ENCODE measurements at regions not wholly inside any gene's neighbourhood (a gene's known extent, or its start where the extent isn't known, plus 50 kb on each side); places are given as distances from the start of the nearest gene placed in this dataset.

DNA sequence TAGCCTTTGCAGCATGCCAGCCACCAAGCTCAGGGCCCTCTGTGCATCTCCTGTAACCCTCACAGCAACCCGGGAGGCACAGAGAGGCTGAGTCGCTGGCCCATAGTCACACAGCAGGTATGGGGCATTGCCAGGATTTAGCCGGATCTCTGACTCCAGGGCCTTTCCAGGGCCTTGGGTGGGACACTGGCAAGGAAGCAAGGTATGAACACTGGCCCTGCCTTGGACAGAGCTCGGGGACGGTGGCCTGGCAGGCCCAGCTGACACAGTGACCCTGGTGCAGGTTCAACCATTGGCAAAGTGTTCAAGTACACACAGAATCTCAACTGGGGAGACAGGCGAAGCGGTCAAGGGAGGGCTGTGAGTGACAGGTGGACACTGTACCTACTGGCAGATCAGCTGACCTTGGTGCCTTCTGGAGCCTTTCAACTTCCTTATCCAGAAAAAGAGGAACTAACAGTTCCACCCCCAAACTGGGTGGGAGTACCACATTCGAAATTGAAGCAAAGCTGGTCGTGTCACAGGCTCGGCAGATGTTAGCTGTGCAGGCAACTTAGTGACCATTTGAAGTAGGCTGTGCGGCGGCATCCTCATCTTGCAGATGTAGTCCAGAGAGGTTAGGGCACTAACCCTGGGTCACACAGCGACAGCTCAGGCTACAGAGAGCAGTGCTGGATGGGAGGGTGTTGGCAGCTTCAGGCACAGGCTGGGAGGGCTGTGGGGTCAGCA is 287.4 kb downstream of the SEC14L1 start:
- Histone ChIP-seq H3K4me1 (peaks cover 52 to 63% of the 10 kb centered on the region in 2 donors), H3K4me3 (no peak overlapping the region)
- no peak for TF ChIP-seq POLR2A (IDR thresholded peaks at IDR 0.05)
- TF ChIP-seq, protein P1, sequence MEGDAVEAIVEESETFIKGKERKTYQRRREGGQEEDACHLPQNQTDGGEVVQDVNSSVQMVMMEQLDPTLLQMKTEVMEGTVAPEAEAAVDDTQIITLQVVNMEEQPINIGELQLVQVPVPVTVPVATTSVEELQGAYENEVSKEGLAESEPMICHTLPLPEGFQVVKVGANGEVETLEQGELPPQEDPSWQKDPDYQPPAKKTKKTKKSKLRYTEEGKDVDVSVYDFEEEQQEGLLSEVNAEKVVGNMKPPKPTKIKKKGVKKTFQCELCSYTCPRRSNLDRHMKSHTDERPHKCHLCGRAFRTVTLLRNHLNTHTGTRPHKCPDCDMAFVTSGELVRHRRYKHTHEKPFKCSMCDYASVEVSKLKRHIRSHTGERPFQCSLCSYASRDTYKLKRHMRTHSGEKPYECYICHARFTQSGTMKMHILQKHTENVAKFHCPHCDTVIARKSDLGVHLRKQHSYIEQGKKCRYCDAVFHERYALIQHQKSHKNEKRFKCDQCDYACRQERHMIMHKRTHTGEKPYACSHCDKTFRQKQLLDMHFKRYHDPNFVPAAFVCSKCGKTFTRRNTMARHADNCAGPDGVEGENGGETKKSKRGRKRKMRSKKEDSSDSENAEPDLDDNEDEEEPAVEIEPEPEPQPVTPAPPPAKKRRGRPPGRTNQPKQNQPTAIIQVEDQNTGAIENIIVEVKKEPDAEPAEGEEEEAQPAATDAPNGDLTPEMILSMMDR (IDR thresholded peaks at IDR 0.05): no peak

DNA sequence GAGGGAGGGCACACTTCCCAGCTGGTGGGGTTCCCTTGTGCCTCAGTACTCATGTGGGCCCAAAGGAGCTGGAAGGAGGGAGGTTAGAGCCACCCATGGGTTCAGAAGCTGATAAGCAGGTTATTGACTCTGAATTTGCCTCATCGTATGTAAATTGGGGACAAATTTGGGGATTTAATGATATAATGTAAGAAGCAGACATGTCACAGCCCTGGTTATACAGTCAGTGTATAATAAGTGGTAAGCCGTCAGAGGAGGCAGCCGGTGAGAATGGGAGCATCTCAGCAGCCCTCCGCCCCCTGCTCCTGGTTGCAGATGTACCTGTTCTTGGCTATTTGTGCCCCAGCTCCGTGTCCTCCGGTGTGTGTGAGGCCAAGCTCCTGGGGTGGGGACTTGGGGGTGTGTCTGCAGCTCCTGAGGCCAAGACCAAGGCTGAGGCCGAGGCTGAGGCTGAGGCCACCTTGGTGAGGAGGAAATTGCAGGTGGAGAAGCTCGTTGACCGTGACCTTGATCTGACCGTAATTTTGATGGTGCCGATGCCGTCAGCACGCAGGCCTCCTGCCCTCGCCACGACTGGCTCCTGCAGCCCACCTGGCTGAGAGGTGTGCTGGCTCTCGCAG is 288.1 kb downstream of the SEC14L1 start:
- peak overlapping the region; percentile 92 to 97 for H3K27ac ChIP-seq
- no peaks in the 10 kb centered on the region for H3K36me3 ChIP-seq
- intact Hi-C loops (cut with DNase I; ENCODE audit: low total_unique reads): loop anchor here (5.0 kb wide), 1 partner anchor 102 kb away; no protein-coding TSS in a partner anchor
- H3K4me1 ChIP-seq: peaks cover 59 to 69% of the 10 kb centered on the region in 2 donors
- H3K9me3 ChIP-seq: no peaks in the 10 kb centered on the region
- no peaks in the 10 kb centered on the region for H3K27me3 ChIP-seq
- H3K4me3 ChIP-seq: no peak overlapping the region
- DNase-seq: no peak
- TF ChIP-seq POLR2A (IDR thresholded peaks at IDR 0.05): no peak
- TF ChIP-seq, protein P1 (IDR thresholded peaks at IDR 0.05): no peak

More for the DNA sequence above, 287.4 kb downstream of the SEC14L1 start:
- H3K9me3 ChIP-seq: no peaks in the 10 kb centered on the region
- no peaks in the 10 kb centered on the region for H3K36me3 ChIP-seq
- DNase-seq: no peak
- H3K27ac ChIP-seq: peak overlapping the region; percentile 92 to 97
- intact Hi-C loops (cut with DNase I; ENCODE audit: low total_unique reads): loop anchor here (5.0 kb wide), 1 partner anchor 101 kb away; no protein-coding TSS in a partner anchor
- H3K27me3 ChIP-seq: no peaks in the 10 kb centered on the region

DNA sequence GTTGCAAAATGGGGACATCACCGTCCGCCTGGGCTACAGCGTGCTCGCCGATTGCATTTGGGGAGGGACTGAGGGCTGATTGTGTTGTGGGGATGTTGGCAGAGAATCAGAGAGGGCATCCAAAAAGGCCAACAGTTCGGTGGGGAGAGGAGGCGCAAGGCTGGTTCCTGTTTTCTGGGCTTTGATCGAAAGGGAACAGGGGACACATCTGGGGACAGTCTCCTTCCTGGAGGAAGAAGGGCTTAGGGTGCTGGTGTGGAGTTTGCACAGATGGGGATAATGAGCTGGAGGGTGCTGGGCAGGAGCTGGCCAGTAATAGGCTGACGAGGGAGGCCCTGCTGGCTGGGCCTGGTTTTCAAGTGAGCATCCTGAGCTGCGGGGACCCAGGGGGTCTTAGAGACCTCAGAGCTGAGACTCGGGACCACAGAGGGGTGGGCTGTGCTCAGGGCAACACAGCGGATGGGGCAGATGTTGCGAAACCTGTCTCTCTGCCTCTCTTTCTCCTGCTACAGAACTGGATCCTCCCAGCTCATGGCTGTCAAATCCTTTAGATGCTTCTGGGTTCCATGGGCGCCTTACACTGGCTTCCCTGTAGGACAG is 288.7 kb downstream of the SEC14L1 start:
- no peak for DNase-seq
- TF ChIP-seq POLR2A (IDR thresholded peaks at IDR 0.05): no peak
- TF ChIP-seq, protein P1 (IDR thresholded peaks at IDR 0.05): no peak
- intact Hi-C loops (cut with DNase I; ENCODE audit: low total_unique reads): loop anchor here (5.0 kb wide), 1 partner anchor 102 kb away; no protein-coding TSS in a partner anchor
- H3K4me1 ChIP-seq: peaks cover 58 to 70% of the 10 kb centered on the region in 2 donors
- H3K36me3 ChIP-seq: no peaks in the 10 kb centered on the region
- no peak overlapping the region for H3K4me3 ChIP-seq
- H3K9me3 ChIP-seq: no peaks in the 10 kb centered on the region
- peak overlapping the region; percentile 92 to 97 for H3K27ac ChIP-seq
- no peaks in the 10 kb centered on the region for H3K27me3 ChIP-seq

DNA sequence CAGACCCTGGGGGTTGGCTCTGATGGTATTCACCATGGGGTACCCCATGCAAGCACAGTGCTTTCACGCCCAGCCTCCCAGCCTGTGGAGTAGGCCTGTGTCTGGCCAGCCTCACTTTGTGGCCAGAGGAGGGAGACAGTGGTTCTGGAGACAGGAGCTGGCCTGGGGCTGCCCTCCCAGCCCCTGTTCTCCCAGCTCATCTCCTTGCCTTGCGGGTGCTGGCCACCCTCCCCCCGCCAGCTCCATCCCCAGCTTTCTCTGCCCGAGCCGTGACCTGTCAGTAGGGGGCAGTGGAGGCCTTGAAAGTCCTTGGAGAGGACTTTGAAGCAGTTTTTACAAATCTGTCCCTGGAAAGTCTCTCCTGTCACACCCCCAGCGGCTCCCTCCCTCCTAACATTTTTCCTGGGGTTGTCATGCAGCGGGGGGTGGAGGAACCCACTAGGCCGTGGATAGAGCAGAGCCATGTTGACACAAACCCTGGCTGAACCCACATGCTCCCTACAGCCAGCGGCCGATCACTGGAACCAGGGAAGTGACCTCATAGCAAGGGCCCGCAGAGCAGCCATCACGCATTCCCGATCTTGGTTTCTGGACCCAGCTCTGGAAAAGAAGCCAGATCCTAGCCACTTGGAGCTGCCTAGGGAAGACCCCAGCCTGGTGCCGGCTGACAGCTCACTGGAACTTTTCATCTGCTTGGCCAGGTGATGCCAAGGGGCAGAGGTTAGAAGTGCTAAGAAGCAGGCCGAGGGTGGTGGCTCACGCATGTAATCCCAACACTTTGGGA is 289.4 kb downstream of the SEC14L1 start:
- intact Hi-C loops (cut with DNase I; ENCODE audit: low total_unique reads): loop anchor here (5.0 kb wide), 2 partner anchors 62 to 103 kb away; no protein-coding TSS in a partner anchor
- Histone ChIP-seq H3K9me3 (no peaks in the 10 kb centered on the region), H3K27me3 (no peaks in the 10 kb centered on the region), H3K4me3 (no peak overlapping the region), H3K4me1 (peaks cover 51 to 67% of the 10 kb centered on the region in 2 donors), H3K36me3 (no peaks in the 10 kb centered on the region), H3K27ac (peak overlapping the region; percentile 92 to 97)
- DNase-seq: peak; percentile 98
- TF ChIP-seq POLR2A (IDR thresholded peaks at IDR 0.05): peak in 1 of 2 donors; percentile 27
- TF ChIP-seq, protein P1 (IDR thresholded peaks at IDR 0.05): peak; percentile 83 to 94 (median 91)
